GM12873 (cell line): ENCODE measurements at regions not wholly inside any gene's neighbourhood (a gene's known extent, or its start where the extent isn't known, plus 50 kb on each side); places are given as distances from the start of the nearest gene placed in this dataset.

Experiments
- CTCF ChIP-seq: IDR thresholded peaks from 2 replicates; pipeline ENCODE4 v1.5.1; 2012; ENCODE audit warnings: low read depth, mild to moderate bottlenecking, moderate library complexity, low read length, control low read depth; ENCODE audit not compliant: insufficient read depth; ENCODE audit errors: missing control alignments

DNA sequence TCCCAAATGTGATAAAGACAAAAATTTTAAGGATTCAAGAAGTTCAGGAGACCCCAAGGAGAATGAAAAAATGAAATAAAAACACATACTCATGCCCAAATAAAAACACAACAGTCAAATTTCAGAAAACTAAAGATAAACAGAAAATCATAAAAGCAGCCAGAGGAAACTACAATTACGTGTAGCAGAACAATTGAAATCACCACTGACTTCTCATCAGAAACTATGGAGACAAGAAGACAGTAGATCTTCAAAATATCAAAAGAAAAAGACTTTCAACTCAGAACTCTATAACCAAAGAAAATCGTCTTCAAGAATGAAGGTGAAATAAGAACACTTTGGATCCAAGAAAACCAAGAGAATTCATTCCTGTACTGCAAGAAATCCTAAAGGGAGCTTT is 54.9 kb downstream of the DIO3 start:
- no peak for TF ChIP-seq CTCF

DNA sequence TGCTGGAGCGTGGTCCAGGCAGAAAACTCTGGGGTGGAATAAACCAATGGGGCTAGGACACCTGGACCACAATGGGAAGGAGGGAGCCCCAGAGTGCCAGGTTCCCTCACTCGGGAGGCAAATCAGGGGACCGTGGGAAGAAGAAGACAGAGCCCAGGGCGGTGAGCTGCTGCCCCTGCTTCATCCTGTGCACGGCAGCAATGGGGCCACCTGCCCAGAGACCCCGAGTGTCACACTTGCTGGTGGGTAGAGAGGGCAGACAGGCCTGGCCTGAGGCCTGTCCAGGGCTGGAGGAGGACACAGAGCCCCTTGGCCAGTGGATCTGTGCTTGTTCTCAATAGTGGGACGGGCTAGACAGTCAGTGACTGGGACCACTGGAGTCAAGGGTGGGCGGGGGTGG is 58.2 kb downstream of the DIO3 start:
- TF ChIP-seq CTCF: no peak

DNA sequence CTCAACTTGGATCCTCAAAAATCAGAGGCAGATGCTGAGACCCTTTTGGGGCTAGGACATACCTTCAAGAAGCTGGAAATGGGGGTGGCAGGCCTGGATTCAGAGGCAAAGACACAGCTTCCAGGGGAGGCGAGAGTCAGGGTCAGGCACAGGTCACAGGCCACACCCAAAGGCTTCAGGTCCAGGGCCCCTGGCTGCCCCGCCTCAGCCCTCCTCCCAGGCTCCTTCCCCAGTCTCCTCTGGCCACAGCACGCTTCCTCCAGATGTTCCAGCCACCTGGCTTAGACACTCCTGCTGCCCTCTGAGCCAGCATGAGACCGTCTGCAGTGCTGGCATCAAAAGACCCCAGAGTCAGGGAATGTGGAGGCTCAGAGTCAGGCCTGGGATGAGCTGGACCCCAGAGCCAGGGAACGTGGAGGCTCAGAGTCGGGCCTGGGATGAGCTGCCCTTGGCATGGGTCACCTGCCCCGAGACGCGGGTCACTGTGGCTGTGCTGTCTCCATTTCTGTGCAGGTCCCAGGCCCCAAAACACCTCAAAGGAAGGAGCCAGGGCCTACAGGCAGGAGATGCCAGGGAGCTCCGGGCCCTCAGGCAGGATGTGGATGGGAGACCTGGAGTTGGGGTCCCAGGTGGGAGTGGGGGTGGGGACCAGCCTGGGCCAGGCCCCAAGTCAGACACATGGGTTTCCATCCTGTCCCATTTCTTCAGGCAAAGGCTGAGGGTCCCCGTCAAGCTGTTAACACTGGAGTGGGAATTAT is 58.9 kb downstream of the DIO3 start:
- TF ChIP-seq CTCF: no peak

DNA sequence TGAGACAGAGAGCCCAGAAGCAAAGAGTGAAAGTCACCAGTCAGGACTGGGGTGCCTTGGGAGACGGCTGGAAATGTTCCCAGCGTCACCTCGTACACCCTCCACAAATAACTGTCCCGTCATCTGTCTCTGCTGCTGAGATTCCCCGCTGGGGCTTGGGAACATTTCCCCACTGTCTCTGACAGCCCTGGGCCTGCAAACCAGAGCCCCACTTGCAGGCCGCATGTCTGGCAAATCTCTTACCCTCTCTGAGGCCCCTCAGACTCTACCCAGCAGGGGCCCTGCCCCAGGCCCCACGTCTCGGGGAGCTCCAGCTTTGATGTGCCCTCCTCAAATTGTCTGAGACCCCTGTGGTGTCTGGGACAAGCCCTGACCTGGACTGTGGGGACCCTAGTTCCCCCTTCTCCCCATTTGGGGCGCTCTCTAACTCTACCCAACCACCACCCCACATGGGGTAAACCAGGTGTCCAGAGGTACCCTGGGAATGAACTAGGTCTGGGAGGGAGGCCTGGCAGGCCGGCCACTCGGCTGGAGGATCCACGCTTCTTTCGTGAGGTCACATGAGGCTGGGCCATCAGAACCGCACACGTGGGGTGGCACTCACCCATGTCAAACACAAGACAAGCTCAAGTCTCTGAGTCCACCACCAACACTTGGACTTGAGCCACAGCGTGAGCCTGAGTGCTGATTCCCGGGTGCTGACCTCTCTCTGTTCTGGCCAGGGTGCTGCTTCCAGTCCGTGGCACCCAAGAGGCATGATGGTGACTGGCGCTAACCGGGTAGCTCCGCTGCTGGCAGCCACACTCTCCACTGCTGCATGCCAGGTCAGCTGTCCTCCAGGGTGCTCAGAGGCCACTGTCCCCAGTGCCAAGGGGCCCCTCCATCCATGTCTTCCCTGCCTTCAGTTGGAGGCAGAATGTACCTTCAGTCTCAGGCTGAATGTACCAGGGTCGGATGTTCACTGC is 59.8 kb downstream of the DIO3 start:
- no peak for TF ChIP-seq CTCF

GRCh38 chr14:101622251-101623076 is 61.2 kb downstream of the DIO3 start:
- no peak for TF ChIP-seq CTCF

DNA sequence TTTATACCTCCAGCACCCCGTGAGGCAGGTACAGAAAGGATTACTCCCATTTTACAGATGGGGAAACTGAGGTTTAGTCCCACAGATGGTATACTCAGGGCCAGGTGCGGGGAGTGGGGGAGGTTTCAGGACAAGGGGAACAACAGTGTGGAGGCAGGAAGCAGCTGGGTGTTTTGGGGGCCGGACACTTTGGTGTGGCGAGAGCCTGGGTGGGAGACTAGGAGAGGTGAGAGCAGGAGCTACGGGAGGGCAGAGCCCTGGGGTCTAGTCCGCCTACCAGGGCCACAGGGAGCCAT is 61.7 kb downstream of the DIO3 start:
- TF ChIP-seq CTCF: no peak

DNA sequence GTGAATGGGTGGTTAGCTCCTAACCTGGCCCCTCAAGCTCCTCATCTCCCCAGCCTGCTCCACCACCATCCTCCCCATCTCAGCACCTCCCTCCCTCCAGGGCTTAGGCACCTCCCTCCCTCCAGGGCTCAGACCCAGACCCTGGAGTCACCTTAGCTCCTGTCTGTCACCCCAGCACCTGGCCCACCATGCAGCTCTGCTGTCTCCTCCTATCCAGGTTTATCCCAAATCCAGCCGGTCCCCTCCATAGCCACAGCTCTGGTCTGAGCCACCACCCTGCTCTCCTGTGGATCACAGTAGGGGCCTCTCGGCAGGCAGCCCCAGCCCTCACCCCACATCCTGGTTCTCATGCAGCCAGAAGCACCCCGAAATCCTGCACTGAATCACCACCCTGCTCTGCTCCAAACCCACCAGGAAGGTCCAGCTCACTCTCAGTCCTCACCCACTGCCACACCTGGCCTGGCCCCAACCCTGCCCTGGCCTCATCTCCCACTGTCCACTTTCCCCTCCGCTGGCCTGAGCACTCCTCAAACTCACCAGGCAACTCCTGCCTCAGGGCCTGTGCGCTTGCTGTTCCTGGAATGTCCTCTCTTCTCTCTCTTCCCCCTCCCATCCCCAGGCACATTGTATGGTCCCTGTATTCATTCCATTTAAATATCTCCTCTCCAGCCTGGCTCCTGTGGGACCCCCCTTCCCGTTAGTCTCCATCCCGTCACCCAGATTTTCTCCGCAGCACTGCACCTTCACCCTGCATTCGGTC is 62.6 kb downstream of the DIO3 start:
- no peak for TF ChIP-seq CTCF
